Neutrophil (primary cell): ENCODE measurements at regions not wholly inside any gene's neighbourhood (a gene's known extent, or its start where the extent isn't known, plus 50 kb on each side); places are given as distances from the start of the nearest gene placed in this dataset.

Experiments
- H3K27ac ChIP-seq: fragments of 200-600 bp; sonication (generic); 2 replicates; pipeline ENCODE4 v1.5.1; 2016; ENCODE audit warnings: mild to moderate bottlenecking, moderate library complexity
- H3K27me3 ChIP-seq: fragments of 200-600 bp; sonication (generic); 2 replicates; pipeline ENCODE4 v1.6.0; 2016; ENCODE audit warnings: mild to moderate bottlenecking
- H3K36me3 ChIP-seq: fragments of 200-600 bp; sonication (generic); 2 replicates; pipeline ENCODE4 v1.5.1; 2017
- H3K4me1 ChIP-seq, 2 experiments: fragments of 200-600 bp in 1 of 2; sonication (generic) in 1 of 2; 1 replicate in 1 of 2; 2 replicates in 1 of 2; pipeline versions ENCODE4 v1.5.1 to v1.6.1; 2013 to 2016; ENCODE audit warnings: low read depth in 1 of 2, low read length in 1 of 2, mild to moderate bottlenecking in 1 of 2, moderate library complexity in 1 of 2; ENCODE audit not compliant: control insufficient read depth in 1 of 2, insufficient read depth in 1 of 2
- H3K4me3 ChIP-seq, 2 experiments: fragments of 200-600 bp in 1 of 2; sonication (generic) in 1 of 2; 1 replicate in 1 of 2; 2 replicates in 1 of 2; pipeline ENCODE4 v1.5.1; 2013 to 2016; ENCODE audit warnings: low read depth in 1 of 2, low read length in 1 of 2, mild to moderate bottlenecking in 1 of 2, moderate library complexity in 1 of 2
- H3K9me3 ChIP-seq: fragments of 200-600 bp; sonication (generic); 2 replicates; pipeline ENCODE4 v1.5.1; 2016
- CTCF ChIP-seq: fragments of 200-600 bp; sonication (generic); IDR thresholded peaks from 2 replicates; pipeline ENCODE4 v1.5.1; 2016; ENCODE audit warnings: antibody characterized with exemption

GRCh38 chr9:126125577-126125976 lies 201.1 kb upstream of the MVB12B start:
- Histone ChIP-seq H3K4me1 (no peaks in the 10 kb centered on the region), H3K27ac (no peak overlapping the region), H3K9me3 (no peaks in the 10 kb centered on the region), H3K27me3 (peaks cover 44% of the 10 kb centered on the region), H3K4me3 (no peak overlapping the region), H3K36me3 (no peaks in the 10 kb centered on the region)
- no peak for TF ChIP-seq CTCF

GRCh38 chr9:126125992-126126409 lies 200.6 kb upstream of the MVB12B start:
- Histone ChIP-seq H3K36me3 (no peaks in the 10 kb centered on the region), H3K4me1 (no peaks in the 10 kb centered on the region), H3K27ac (no peak overlapping the region), H3K9me3 (no peaks in the 10 kb centered on the region), H3K27me3 (peaks cover 44% of the 10 kb centered on the region), H3K4me3 (no peak overlapping the region)
- no peak for TF ChIP-seq CTCF

- TF ChIP-seq CTCF = no peak
- H3K36me3 ChIP-seq = no peaks in the 10 kb centered on the region
- no peak overlapping the region for H3K27ac ChIP-seq
- H3K27me3 ChIP-seq = peaks cover 48% of the 10 kb centered on the region
- no peaks in the 10 kb centered on the region for H3K4me1 ChIP-seq
- H3K9me3 ChIP-seq = no peaks in the 10 kb centered on the region
- H3K4me3 ChIP-seq = no peak overlapping the region
These were observed 199.8 kb upstream of the MVB12B start for GRCh38 chr9:126126807-126127206.

- no peak for TF ChIP-seq CTCF
- no peaks in the 10 kb centered on the region for H3K9me3 ChIP-seq
- H3K4me1 ChIP-seq = no peaks in the 10 kb centered on the region
- peaks cover 48% of the 10 kb centered on the region for H3K27me3 ChIP-seq
- H3K27ac ChIP-seq = no peak overlapping the region
- H3K4me3 ChIP-seq = no peak overlapping the region
- no peaks in the 10 kb centered on the region for H3K36me3 ChIP-seq
These were observed 199.0 kb upstream of the MVB12B start for GRCh38 chr9:126127591-126127990.

GRCh38 chr9:126128494-126129142 lies 198.0 kb upstream of the MVB12B start:
- H3K27me3 ChIP-seq = peaks cover 40% of the 10 kb centered on the region

More at GRCh38 chr9:126128494-126129142, 198.0 kb upstream of the MVB12B start:
- H3K27ac ChIP-seq = no peak overlapping the region
- H3K4me3 ChIP-seq = no peak overlapping the region
- H3K36me3 ChIP-seq = no peaks in the 10 kb centered on the region
- no peaks in the 10 kb centered on the region for H3K4me1 ChIP-seq
- TF ChIP-seq CTCF = no peak
- no peaks in the 10 kb centered on the region for H3K9me3 ChIP-seq
